Suppressor macrophage treated with lipopolysaccharide for 1 hour (primary cell): ENCODE measurements at regions not wholly inside any gene's neighbourhood (a gene's known extent, or its start where the extent isn't known, plus 50 kb on each side); places are given as distances from the start of the nearest gene placed in this dataset.

Source experiments
- DNase-seq, 3 donors: peaks; one replicate each; pipeline ENCODE4 v3.0.0-alpha.2; 2020 to 2022

- no peak for DNase-seq
Measured at GRCh38 chr2:60319031-60319547, 234.4 kb downstream of the BCL11A start.

DNA sequence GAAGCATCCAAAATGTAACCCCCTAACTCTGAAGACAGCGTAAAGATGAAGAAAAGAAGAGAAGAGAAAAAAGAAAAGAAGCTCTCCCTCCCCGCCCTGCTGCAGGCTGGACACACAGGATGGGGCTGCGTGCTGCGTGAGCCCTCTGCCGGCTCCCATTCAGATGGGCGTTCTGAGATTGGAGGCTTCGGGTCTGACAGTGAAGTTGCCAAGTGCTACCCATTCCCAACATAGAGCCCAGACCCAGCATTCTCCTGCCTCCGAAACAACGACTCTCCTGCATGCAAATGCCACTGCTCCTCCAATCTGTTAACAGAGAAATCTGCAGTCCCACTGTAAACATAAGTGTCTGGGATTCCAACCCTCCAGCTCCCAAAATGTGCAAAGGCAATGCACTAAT lies 234.9 kb downstream of the BCL11A start:
- no peak for DNase-seq

GRCh38 chr2:60317844-60318243 lies 235.6 kb downstream of the BCL11A start:
- DNase-seq, result peak; percentile 26 to 38 (median 34)

- DNase-seq, result no peak
Measured at GRCh38 chr2:60317034-60317386, 236.4 kb downstream of the BCL11A start.

DNA sequence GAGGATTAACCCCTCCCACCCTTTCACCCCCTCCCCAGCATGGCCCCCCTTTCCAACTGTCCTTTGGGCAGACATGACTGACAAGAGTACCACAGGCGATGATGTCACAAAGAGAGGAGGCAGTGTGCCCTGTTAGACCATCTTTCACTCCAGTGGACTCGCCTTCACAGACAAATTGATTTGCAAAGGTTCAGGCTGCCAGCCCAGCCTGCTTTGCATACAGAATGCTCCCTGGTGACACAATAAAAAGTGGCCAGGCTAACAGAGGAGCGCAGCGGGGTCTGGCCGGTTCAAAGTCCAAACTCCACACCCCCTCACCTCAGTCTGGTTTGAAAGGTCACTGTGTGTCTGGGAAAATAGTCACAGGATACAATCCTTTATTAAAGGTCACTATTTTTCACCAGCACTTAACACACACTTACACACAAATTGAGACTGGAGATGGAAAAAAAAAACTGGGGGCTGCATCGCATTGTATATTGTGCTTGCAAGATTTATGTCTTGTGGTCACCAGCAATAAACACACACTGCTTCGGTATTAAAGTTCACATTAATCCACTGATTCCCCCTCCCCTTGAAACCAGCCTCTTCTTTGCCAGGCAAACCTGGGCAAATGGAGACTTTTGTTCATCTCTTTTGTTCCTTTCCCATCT lies 236.9 kb downstream of the BCL11A start:
- DNase-seq, result no peak

DNA sequence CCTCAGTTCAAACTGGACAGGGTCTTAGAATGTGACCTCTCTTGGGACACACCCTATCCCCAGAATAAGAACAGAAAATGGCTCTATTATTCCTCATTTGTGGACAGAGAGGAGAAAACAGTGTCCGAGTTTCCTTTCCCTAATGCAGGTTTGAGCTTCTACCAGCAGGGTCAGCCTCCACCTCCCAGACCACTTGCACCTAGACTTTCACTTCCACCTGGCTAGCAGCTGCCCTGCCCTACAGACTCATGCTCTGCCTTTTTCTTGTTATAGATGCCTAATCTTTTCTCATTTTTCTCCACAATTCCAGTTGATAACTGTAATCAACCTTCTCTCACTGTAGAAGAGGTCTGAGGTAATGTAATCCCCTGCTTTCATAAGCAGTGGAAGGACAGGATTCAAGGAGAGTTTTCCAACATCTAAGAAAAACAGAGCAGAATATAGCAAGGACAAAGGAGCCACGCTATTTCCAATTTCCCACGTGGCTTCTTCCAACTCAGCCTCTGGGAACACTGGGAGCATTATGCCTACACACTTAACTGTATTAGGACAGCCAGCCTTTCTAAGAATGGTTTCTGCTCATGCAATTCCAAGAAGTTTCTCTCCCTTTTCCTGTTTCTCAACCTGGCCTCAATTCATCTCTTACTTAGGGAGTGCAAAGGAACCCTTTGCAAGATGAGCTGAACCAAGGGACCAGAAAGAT lies 239.8 kb downstream of the BCL11A start:
- DNase-seq, result no peak

DNA sequence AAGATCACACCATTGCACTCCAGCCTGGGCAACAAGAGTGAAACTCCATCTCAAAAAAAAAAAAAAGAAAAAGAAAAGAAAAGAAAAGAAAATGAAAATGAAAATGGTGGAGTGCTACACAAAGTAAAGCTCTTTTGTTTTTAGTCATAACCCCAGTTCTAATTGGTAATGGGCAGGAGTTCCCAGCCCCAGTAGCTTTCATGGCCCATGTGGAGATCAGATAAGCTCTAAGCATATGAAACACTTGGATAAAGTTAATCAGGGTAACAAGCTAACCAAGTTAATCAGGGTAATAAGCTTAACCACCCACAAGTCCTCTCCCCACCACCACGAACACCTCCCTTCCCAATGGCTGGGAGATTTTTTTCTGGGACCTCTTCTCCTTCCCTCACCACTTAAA lies 240.8 kb downstream of the BCL11A start:
- no peak for DNase-seq

DNA sequence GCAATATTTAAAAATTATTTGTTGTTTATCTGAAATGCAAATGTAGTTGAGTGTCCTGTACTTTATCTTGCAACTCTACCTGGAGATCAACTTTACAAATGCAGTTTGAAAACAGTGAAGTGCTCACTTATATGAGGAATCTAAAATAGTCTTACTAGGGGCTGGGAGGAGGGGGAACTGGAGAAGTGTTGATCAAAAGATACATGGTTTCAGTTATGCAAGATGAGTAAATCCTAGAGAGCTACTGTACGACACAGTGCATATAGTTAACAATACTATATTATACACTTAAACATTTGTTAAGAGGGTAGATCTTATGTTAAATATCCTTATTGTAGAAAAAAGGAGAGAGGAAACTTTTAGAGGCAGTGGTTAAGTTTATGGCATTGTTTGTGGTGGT lies 241.9 kb downstream of the BCL11A start:
- no peak for DNase-seq

- DNase-seq, result peak; percentile 41 to 51 (median 46)
Measured at GRCh38 chr2:60309941-60310660, 243.4 kb downstream of the BCL11A start.

DNA sequence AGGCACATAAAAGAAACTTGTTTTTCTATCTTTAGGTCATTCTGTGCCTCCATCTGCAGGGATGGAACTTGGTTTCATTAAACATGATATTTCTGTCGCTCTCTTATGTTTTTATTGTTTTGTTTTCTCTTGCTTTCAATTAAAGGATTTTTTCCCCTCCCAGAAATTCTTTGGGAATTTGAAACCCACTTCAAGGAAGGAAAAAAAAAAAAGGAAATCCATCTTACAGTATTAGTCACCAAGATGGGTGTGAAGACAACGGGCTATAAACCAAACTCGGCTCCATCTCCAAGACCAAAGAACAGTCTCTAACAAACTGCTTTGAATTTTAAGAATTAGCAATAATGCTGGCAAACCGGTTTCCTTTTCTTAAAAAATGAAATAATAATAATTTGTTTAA lies 244.1 kb downstream of the BCL11A start:
- no peak for DNase-seq

DNA sequence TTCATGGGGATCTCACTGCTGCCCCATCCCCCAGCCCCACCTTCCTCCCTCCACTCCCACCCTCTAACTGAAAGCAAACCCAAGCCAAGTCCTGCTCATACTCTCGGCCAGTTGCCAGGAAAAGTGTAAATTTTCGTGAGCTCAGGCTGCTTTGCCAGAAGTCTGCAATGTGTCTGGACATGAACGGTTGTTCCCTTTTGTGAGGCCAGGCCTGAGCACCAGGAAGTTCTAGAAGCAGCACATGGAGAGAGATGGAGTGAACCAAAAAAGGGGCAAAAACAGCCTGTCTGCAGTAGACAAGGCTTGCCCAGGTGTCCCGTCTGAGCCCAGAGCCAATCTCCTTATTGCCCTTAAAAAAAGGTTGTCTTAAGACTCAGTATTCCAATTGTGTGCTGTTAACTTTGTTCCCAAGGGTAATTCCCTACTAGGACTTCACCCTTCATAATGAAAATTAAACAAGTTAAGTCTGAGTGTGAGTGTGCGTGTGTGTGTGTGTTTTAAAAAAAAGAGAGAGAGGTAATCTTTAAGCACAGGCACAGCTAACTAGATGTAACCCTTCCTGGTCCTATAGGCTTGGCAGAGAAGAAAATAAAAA lies 247.1 kb downstream of the BCL11A start:
- peak; percentile 37 to 53 (median 52) for DNase-seq

GRCh38 chr2:60303680-60304079 lies 249.8 kb downstream of the BCL11A start:
- DNase-seq, result peak; percentile 8 to 54 (median 37)

GRCh38 chr2:60302377-60303126 lies 250.9 kb downstream of the BCL11A start:
- DNase-seq, result no peak

- peak; percentile 40 to 57 (median 50) for DNase-seq
Measured at GRCh38 chr2:60301726-60302125, 251.7 kb downstream of the BCL11A start.

DNA sequence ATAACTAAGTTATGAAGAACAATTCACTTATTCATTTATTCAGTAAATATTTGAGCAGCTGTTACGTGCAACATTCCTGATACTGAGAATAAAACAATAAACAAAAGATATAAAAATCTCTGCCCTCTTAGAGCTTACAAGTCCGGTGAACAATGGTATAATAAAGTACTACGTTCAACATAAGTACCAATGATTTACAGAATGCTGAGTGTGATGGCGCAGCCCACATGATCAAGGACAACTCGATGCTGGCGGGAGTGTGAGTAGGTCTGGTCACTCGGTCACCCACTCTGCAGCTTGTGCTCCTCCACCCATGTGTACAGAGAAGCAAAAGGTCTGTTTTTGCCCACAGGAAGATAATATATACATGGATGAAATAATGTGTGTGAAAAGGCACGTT lies 254.3 kb downstream of the BCL11A start:
- no peak for DNase-seq

DNA sequence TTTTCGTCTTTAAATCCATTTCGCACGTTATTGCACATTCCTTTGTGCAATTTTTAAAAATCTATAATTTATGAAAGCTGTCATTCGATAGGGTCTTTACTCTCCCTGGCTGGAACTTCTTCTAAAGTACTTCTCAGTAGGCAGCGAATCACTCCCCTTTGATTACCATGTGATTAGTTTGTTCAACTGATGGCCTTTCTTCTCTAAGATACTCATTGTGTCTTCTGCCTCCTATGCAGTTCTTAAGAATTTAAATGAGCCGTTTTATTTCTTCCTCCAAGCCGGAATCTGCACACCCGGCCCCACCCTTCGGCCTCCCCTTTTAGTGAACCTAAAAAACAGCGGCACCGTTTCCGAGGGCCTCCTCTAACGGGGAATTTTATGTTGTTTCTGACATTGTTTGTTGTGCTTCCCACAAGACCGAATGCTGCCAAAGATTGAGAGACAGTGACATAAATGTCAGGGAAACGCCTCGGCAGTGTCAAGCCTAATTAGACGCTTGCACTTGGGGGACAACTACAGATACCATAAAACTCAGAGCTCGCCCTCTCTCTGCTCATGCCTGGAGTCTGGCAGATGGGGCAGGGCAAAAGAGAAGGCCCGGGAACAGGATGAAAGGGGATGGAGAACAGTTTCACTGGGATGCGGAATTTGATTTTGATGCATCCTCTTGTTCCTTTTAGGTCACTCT lies 255.3 kb downstream of the BCL11A start:
- no peak for DNase-seq

DNA sequence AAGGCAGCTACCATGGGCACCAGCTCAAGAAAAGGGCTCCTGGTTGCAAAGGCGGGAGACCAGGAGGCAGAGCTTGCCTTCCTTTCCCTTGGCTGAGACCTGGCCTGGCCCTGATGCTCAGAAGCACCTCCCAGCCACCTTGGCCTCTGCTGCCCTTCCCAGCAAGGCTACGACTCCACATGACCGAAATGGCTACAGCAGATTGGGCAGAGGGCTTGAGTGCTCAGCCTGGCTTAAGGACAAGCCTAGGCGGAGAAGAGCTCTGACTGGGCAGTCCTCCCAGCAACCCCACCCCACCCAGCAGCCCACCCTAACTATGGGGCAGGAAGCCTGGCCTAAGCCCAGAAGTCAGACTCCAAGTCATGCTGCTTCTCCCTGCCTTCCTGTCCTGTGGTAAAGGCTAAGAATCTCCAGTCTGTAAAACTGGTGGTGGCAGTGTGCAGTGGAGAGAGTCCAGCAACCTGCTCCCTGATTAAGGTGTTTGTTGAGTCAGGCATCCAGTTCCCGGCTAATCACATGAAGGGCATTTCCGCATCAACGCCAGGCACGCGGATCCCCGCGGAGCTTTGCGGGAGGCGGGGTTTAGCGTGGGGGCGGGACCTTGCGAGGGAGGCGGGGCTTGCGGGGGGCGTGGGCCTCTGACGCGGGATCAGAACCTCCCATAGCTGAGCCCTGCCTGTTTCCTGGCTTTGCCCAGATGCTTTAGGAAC lies 256.0 kb downstream of the BCL11A start:
- peak in 2 of 3 donors; percentile 30 to 35 for DNase-seq

DNA sequence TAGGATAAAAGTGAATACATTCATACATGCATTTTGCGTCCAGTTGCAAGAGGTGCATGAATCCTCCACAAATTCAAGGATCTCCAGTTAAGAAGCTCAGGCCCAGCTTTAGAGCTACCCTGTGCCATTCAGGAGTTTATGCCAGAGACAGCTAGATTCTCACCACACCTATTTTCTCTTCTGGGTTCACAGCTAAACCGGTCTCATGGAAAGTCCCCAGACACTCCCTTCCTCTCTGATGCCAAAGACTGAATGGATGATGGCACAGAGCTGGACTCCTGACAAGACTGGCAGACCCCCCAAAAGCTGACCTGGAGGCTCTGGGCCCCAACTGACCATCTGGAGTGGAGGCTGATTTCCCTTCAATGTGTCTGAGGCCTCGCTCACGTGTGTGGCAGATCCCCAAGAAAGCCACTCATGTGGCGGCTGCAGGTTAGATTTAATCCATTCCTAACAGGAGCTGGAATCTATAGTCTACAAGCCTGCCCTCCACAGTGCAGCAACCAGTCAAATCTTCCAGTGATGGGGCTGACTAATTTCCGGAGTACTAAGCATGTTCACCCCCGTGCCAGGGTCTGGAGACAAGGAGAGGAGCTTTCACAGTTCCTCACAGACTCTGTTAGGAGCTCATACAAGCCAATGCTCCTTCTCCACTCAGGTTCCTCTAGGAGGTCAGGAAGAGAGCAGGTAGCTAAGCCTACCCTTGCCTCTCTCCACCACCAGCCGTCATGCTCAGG lies 257.1 kb downstream of the BCL11A start:
- DNase-seq, result no peak

DNA sequence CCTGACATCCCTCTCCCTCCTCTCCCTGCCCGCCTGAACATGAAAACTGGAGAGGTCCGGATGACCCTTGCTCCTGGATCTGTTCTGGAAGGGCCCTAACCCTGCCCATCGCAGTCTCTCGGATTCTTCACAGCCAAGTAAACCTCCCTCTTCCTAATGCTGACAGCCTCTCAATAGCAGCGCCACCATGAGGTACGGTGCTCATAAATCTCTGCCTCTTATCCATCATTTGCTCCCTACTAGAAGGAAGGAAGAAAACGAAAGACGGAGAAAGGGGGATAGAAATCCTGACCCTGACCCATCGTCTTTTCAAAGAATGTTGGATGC lies 257.9 kb downstream of the BCL11A start:
- no peak for DNase-seq

- no peak for DNase-seq
Measured at GRCh38 chr2:60294901-60295635, 258.4 kb downstream of the BCL11A start.
